Smooth muscle cell (in vitro differentiated cells): ENCODE measurements at regions not wholly inside any gene's neighbourhood (a gene's known extent, or its start where the extent isn't known, plus 50 kb on each side); places are given as distances from the start of the nearest gene placed in this dataset.

Experiments used
- DNase-seq: peaks from one replicate; lab custom pipeline; 2025; ENCODE audit not compliant: unreplicated experiment; lab: John Stamatoyannopoulos, UW
- H2AFZ ChIP-seq: fragments of 200-600 bp; sonication (generic); 2 replicates; pipeline ENCODE4 v1.6.0; 2016; ENCODE audit warnings: antibody characterized with exemption, low read depth, mild to moderate bottlenecking
- H3F3A ChIP-seq: fragments of 200-600 bp; sonication (generic); 2 replicates; pipeline ENCODE4 v1.6.0; 2017; ENCODE audit warnings: antibody characterized with exemption, low read depth
- H3K27ac ChIP-seq: fragments of 200-600 bp; sonication (generic); 2 replicates; pipeline ENCODE4 v1.5.1; 2016; ENCODE audit warnings: low read depth, mild to moderate bottlenecking
- H3K27me3 ChIP-seq: fragments of 200-600 bp; sonication (generic); 2 replicates; pipeline ENCODE4 v1.6.1; 2016; ENCODE audit warnings: low read depth, mild to moderate bottlenecking
- H3K36me3 ChIP-seq: fragments of 200-600 bp; sonication (generic); 2 replicates; pipeline ENCODE4 v1.5.1; 2016; ENCODE audit warnings: low read depth
- H3K4me1 ChIP-seq: fragments of 200-600 bp; sonication (generic); 2 replicates; pipeline ENCODE4 v1.5.1; 2016; ENCODE audit warnings: low read depth
- H3K4me2 ChIP-seq: fragments of 200-600 bp; sonication (generic); 2 replicates; pipeline ENCODE4 v1.6.0; 2016; ENCODE audit warnings: mild to moderate bottlenecking
- H3K4me3 ChIP-seq: fragments of 200-600 bp; sonication (generic); 2 replicates; pipeline ENCODE4 v1.5.1; 2016; ENCODE audit warnings: mild to moderate bottlenecking
- H3K79me2 ChIP-seq: fragments of 200-600 bp; sonication (generic); 2 replicates; pipeline ENCODE4 v1.6.0; 2016; ENCODE audit warnings: low read depth, mild to moderate bottlenecking
- H3K9ac ChIP-seq: fragments of 200-600 bp; sonication (generic); 2 replicates; pipeline ENCODE4 v1.6.0; 2016; ENCODE audit warnings: low read depth
- H3K9me3 ChIP-seq: fragments of 200-600 bp; sonication (generic); replicated peaks from 2 replicates; pipeline ENCODE4 v1.5.1; 2016; ENCODE audit warnings: low read depth
- H4K20me1 ChIP-seq: fragments of 200-600 bp; sonication (generic); 2 replicates; pipeline ENCODE4 v1.6.0; 2016; ENCODE audit warnings: low read depth
- WGBS: methylation state at CpG from one replicate; pipeline ENCODE4 v1.1.7; 2016; ENCODE audit warnings: low lambda C conversion rate; 5-methylcytosine and 5-hydroxymethylcytosine counted together
- TF ChIP-seq, protein P1 (sequence below): fragments of 200-600 bp; sonication (generic); IDR thresholded peaks from 2 replicates; pipeline ENCODE4 v1.5.1; 2017; ENCODE audit warnings: borderline replicate concordance, mild to moderate bottlenecking, antibody characterized with exemption; ENCODE audit not compliant: insufficient read depth, poor library complexity, severe bottlenecking

GRCh38 chr4:171667906-171668305 is 145.3 kb upstream of the GALNTL6 start:
- DNase-seq: no peak
- no peaks in the 10 kb centered on the region for H3K27me3 ChIP-seq
- TF ChIP-seq, protein P1, sequence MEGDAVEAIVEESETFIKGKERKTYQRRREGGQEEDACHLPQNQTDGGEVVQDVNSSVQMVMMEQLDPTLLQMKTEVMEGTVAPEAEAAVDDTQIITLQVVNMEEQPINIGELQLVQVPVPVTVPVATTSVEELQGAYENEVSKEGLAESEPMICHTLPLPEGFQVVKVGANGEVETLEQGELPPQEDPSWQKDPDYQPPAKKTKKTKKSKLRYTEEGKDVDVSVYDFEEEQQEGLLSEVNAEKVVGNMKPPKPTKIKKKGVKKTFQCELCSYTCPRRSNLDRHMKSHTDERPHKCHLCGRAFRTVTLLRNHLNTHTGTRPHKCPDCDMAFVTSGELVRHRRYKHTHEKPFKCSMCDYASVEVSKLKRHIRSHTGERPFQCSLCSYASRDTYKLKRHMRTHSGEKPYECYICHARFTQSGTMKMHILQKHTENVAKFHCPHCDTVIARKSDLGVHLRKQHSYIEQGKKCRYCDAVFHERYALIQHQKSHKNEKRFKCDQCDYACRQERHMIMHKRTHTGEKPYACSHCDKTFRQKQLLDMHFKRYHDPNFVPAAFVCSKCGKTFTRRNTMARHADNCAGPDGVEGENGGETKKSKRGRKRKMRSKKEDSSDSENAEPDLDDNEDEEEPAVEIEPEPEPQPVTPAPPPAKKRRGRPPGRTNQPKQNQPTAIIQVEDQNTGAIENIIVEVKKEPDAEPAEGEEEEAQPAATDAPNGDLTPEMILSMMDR: no peak
- H3K9ac ChIP-seq: no peak overlapping the region
- H3K4me3 ChIP-seq: no peak overlapping the region
- no peaks in the 10 kb centered on the region for H3K79me2 ChIP-seq
- no peaks in the 10 kb centered on the region for H4K20me1 ChIP-seq
- no peak overlapping the region for H3K4me2 ChIP-seq
- H3K4me1 ChIP-seq: no peaks in the 10 kb centered on the region
- H3K27ac ChIP-seq: no peak overlapping the region
- no peaks in the 10 kb centered on the region for H3K9me3 ChIP-seq
- no peak overlapping the region for H2AFZ ChIP-seq
- H3F3A ChIP-seq: no peaks in the 10 kb centered on the region
- H3K36me3 ChIP-seq: no peaks in the 10 kb centered on the region

DNA sequence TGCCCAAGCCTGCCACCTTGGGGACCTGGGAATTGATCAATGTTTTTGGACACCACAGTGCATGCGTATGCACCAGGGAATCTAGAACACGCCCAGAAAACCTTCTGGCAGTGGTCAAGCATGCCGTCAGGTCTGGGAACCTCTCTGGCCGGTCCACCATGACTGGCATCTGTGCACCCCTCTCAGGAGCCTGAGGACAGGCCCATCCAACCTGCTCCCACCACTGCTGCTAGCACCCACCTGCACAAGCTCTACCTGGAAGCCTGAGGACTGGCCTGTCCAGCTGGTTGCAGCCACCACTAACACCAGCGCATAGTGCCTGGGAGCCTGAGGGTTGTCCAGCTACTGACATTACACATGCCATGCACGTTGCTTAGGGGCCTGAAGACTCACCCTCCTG is 162.1 kb upstream of the GALNTL6 start:
- 92% methylated on average over 6 of the region's 6 CpGs for WGBS
- no peaks in the 10 kb centered on the region for H3K4me1 ChIP-seq

DNA sequence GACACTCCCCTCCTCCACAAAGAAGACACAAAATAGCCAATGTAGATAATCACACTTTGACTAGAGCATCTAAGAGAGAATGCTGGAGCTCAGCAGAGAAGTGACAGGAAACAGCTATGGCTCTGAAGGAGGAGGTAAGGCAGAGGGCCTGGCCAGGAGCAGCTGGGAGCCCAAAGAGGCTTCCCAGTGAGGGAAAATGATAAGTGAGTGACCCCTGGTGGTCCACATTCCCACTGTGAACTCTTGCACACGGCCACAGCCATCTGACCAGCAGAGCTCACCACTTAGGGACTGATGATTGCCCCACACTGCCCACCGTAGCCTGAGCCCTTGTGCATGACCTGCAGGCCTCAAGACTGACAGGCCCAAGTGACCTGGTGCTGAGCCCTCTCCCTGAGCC is 162.7 kb upstream of the GALNTL6 start:
- no peaks in the 10 kb centered on the region for H3K36me3 ChIP-seq
- H3K4me2 ChIP-seq: no peak overlapping the region
- no peaks in the 10 kb centered on the region for H3K9me3 ChIP-seq
- H4K20me1 ChIP-seq: no peaks in the 10 kb centered on the region
- no peak overlapping the region for H2AFZ ChIP-seq
- no peak overlapping the region for H3K4me3 ChIP-seq
- H3K27ac ChIP-seq: no peak overlapping the region
- TF ChIP-seq, protein P1: no peak
- no peaks in the 10 kb centered on the region for H3K27me3 ChIP-seq
- H3K9ac ChIP-seq: no peak overlapping the region
- no peaks in the 10 kb centered on the region for H3K4me1 ChIP-seq
- no peaks in the 10 kb centered on the region for H3K79me2 ChIP-seq
- WGBS: 83% methylated on average over 2 of the region's 2 CpGs
- H3F3A ChIP-seq: no peaks in the 10 kb centered on the region
- no peak for DNase-seq

More for the DNA sequence above, 162.1 kb upstream of the GALNTL6 start:
- Histone ChIP-seq H3K27ac (no peak overlapping the region), H3K4me3 (no peak overlapping the region), H3K4me2 (no peak overlapping the region), H4K20me1 (no peaks in the 10 kb centered on the region), H2AFZ (no peak overlapping the region), H3K79me2 (no peaks in the 10 kb centered on the region), H3K27me3 (no peaks in the 10 kb centered on the region), H3K9me3 (no peaks in the 10 kb centered on the region), H3K9ac (no peak overlapping the region), H3K36me3 (no peaks in the 10 kb centered on the region), H3F3A (no peaks in the 10 kb centered on the region)
- DNase-seq: no peak
- TF ChIP-seq, protein P1: no peak

DNA sequence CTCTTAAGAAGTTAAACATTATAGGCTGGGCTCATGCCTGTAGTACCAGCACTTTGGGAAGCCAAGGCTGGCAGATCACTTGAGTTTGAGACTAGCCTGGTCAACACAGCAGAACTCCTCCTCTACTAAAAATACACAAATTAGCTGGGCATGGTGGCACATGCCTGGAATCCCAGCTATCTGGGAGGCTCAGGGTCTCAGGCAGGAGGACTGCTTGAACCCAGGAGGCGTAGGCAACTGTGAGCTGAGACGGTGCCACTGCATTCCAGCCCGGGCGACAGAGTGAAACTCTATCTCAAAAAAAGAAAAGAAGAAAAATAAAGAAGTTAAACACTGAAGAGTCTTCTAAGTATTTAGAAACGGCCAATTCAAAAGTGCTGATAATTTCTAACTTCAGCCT is 164.3 kb upstream of the GALNTL6 start:
- Histone ChIP-seq H3K4me2 (no peak overlapping the region), H3K9ac (no peak overlapping the region), H3K4me1 (no peaks in the 10 kb centered on the region), H3K27ac (no peak overlapping the region), H2AFZ (no peak overlapping the region), H3K9me3 (no peaks in the 10 kb centered on the region), H4K20me1 (no peaks in the 10 kb centered on the region), H3K27me3 (no peaks in the 10 kb centered on the region), H3K36me3 (no peaks in the 10 kb centered on the region), H3F3A (no peaks in the 10 kb centered on the region), H3K79me2 (no peaks in the 10 kb centered on the region), H3K4me3 (no peak overlapping the region)
- WGBS: 79% methylated on average over 5 of the region's 5 CpGs
- DNase-seq: no peak
- TF ChIP-seq, protein P1: no peak
